Breast epithelium (tissue), 3 donors: ENCODE measurements at regions not wholly inside any gene's neighbourhood (a gene's known extent, or its start where the extent isn't known, plus 50 kb on each side); places are given as distances from the start of the nearest gene placed in this dataset.

Experiments used
- CTCF ChIP-seq, 3 donors: fragments of 450-650 bp; IDR thresholded peaks; one replicate each; pipeline ENCODE4 v1.5.1; 2016 to 2017; ENCODE audit warnings: antibody characterized with exemption in 3 of 3, mild to moderate bottlenecking in 3 of 3, moderate library complexity in 3 of 3
- POLR2A ChIP-seq: fragments of 450-650 bp; IDR thresholded peaks from one replicate; pipeline ENCODE4 v1.6.1; 2016; ENCODE audit warnings: antibody characterized with exemption, mild to moderate bottlenecking, moderate library complexity

GRCh38 chr3:106341586-106342162, 472.9 kb upstream of the CBLB start:
- TF ChIP-seq POLR2A (no peak), CTCF (IDR thresholded peaks at IDR 0.05) (no peak)
